ENCODE measurements at regions not wholly inside any gene's neighbourhood (a gene's known extent, or its start where the extent isn't known, plus 50 kb on each side); places are given as distances from the start of the nearest gene placed in this dataset.
A peak's percentile ranks its signal among the peaks of the same experiment; 100 is the strongest.

DNA sequence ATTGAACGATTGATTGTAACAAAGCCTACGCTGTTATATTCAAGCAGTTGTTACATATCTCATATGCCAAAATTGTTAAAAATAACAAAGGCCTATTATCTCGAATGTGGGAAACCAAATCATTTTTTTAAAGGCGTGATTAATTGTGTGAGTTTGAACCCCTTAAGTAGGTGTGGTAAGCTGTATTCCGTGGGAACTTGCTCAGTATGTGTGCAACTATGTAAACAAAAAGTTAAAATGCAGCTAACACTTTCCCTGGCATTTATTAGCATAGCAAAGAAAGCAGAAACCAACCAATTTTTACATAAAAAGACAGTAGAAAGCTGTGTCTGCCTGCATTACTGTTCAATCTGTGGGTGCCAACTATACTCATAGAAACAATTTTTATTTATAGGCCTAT is 166.0 kb upstream of the HAND2 start:
- H3K36me3 ChIP-seq = no peaks in the 10 kb centered on the region
- no peak overlapping the region for H3K4me3 ChIP-seq
- DNase-seq (no peak), ATAC-seq (no peak)
- H3K9me3 ChIP-seq = no peaks in the 10 kb centered on the region
- TF ChIP-seq, protein P1, sequence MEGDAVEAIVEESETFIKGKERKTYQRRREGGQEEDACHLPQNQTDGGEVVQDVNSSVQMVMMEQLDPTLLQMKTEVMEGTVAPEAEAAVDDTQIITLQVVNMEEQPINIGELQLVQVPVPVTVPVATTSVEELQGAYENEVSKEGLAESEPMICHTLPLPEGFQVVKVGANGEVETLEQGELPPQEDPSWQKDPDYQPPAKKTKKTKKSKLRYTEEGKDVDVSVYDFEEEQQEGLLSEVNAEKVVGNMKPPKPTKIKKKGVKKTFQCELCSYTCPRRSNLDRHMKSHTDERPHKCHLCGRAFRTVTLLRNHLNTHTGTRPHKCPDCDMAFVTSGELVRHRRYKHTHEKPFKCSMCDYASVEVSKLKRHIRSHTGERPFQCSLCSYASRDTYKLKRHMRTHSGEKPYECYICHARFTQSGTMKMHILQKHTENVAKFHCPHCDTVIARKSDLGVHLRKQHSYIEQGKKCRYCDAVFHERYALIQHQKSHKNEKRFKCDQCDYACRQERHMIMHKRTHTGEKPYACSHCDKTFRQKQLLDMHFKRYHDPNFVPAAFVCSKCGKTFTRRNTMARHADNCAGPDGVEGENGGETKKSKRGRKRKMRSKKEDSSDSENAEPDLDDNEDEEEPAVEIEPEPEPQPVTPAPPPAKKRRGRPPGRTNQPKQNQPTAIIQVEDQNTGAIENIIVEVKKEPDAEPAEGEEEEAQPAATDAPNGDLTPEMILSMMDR (IDR thresholded peaks at IDR 0.05) = no peak
- no peak for TF ChIP-seq POLR2A (IDR thresholded peaks at IDR 0.05)
- peaks cover 0 to 7% (median 0%) of the 10 kb centered on the region in 12 donors for H3K4me1 ChIP-seq
- peak overlapping the region in 8 of 12 donors; percentile 2 to 93 (median 78) for H3K27ac ChIP-seq
- intact Hi-C loops (cut with DNase I) = loop anchor here in 5 of 10 donors (5.0 kb wide), 4 partner anchors 41 to 164 kb away; partner anchors contain the start of gene HAND2 (in 2 of the 5)
- 54 to 71% (median 57%) methylated on average over 5 of the region's 5 CpGs for WGBS, 4 donors
- H3K27me3 ChIP-seq = no peaks in the 10 kb centered on the region

- Histone ChIP-seq H3K4me3 (no peak overlapping the region), H3K27me3 (no peaks in the 10 kb centered on the region), H3K27ac (peak overlapping the region in 8 of 12 donors; percentile 56 to 91 (median 82)), H3K9me3 (no peaks in the 10 kb centered on the region), H3K36me3 (no peaks in the 10 kb centered on the region), H3K4me1 (peaks cover 0 to 27% (median 8%) of the 10 kb centered on the region in 12 donors)
- intact Hi-C loops (cut with DNase I) = loop anchor here in 3 of 10 donors (2.0 to 10.0 kb wide), 2 partner anchors 151 to 155 kb away; partner anchors contain the start of gene HAND2 (in 3 of the 3)
- DNase-seq (no peak), ATAC-seq (no peak)
- TF ChIP-seq, protein P1 (IDR thresholded peaks at IDR 0.05) = no peak
- no peak for TF ChIP-seq POLR2A (IDR thresholded peaks at IDR 0.05)
Observed at GRCh38 chr4:173685831-173686210, 155.8 kb upstream of the HAND2 start.

DNA sequence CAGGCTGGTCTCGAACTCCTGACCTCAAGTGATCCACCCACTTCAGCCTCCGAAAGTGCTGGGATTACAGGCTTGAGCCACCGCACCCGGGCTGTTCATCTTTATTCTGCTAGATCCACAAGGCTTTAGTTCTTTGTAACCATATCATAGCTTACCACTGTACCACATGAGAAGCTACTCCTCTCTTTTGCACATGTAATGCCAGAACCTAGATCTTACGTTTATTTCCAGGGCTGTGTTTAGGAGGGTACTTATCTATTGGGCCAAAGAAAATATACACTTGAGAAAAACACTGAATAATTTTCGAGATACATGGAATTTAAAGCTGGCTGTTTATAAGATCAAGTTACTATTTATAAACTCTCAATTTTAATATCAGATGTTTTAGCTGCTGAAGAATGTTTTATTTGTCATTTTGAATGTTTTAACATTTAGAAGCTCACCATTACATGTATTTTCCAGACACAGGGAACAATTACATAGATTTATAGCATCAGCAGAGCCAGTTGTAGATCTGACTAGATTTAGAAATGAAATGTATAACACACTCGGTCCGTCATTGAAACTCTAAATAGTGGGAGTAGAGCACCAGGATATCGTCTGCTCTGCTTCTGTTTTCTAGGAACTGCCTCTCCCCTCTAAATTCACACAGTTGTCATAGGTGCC is 155.3 kb upstream of the HAND2 start:
- peaks cover 0 to 31% (median 8%) of the 10 kb centered on the region in 12 donors for H3K4me1 ChIP-seq
- no peak for DNase-seq
- TF ChIP-seq, protein P1 (IDR thresholded peaks at IDR 0.05) = no peak
- no peak for TF ChIP-seq POLR2A (IDR thresholded peaks at IDR 0.05)
- no peak overlapping the region for H3K4me3 ChIP-seq
- intact Hi-C loops (cut with DNase I) = loop anchor here in 3 of 10 donors (2.0 to 10.0 kb wide), 2 partner anchors 150 to 154 kb away; partner anchors contain the start of gene HAND2 (in 3 of the 3)
- H3K27ac ChIP-seq = peak overlapping the region; percentile 56 to 91 (median 82)
- H3K27me3 ChIP-seq = no peaks in the 10 kb centered on the region
- H3K36me3 ChIP-seq = no peaks in the 10 kb centered on the region
- no peak for ATAC-seq
- H3K9me3 ChIP-seq = no peaks in the 10 kb centered on the region
- 58 to 71% (median 63%) methylated on average over 9 of the region's 9 CpGs for WGBS, 4 donors

DNA sequence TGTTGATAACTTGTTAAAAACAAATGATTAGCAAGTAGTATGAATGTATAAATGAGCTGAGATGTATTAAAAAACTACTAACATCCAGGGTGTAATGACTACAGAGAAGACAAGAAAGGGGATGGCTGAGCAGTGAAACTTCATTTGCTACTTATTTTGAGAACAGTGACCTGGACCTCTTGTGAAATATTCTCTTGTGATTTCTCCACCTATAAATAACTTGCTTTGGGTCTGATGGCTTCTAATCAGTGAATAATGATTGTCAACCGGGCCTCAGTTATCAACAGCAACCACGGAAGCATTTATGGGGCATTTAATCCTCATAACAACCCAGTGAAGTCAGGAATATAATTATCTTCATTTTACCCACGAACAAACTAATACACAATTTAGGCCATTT is 154.2 kb upstream of the HAND2 start:
- TF ChIP-seq, protein P1 (IDR thresholded peaks at IDR 0.05) = no peak
- peak in 1 of 2 donors; percentile 28 for TF ChIP-seq POLR2A (IDR thresholded peaks at IDR 0.05)
- Histone ChIP-seq H3K9me3 (no peaks in the 10 kb centered on the region), H3K4me3 (no peak overlapping the region), H3K27ac (peak overlapping the region; percentile 56 to 91 (median 82)), H3K4me1 (peaks cover 0 to 33% (median 8%) of the 10 kb centered on the region in 12 donors), H3K36me3 (no peaks in the 10 kb centered on the region), H3K27me3 (no peaks in the 10 kb centered on the region)
- intact Hi-C loops (cut with DNase I) = loop anchor here in 6 of 10 donors (2.0 to 10.0 kb wide), 3 partner anchors 149 to 153 kb away; partner anchors contain the start of gene HAND2 (in 6 of the 6)
- ATAC-seq = peak; percentile 77 to 86 (median 85)
- 15 to 27% (median 21%) methylated on average over 3 of the region's 3 CpGs for WGBS, 4 donors
- peak in 1 of 5 donors; percentile 22 for DNase-seq

All from heart left ventricle (tissue), 16 donors.